ENCODE measurements at regions not wholly inside any gene's neighbourhood (a gene's known extent, or its start where the extent isn't known, plus 50 kb on each side); places are given as distances from the start of the nearest gene placed in this dataset.

- no peak for DNase-seq (ENCODE audit: low read depth in 3 of 3)
Measured at GRCh38 chr14:62253911-62254310, 491.7 kb downstream of the SNAPC1 start.

GRCh38 chr14:62269204-62269603 is 507.0 kb downstream of the SNAPC1 start:
- DNase-seq (ENCODE audit: low read depth in 3 of 3) = no peak

- DNase-seq (ENCODE audit: low read depth in 3 of 3) = no peak
Measured at GRCh38 chr14:62270236-62270635, 508.0 kb downstream of the SNAPC1 start.

GRCh38 chr14:62280366-62280765 is 518.1 kb downstream of the SNAPC1 start:
- no peak for DNase-seq (ENCODE audit: low read depth in 3 of 3)

- DNase-seq (ENCODE audit: low read depth in 3 of 3) = no peak
Measured at GRCh38 chr14:62283837-62284236, 521.6 kb downstream of the SNAPC1 start.

GRCh38 chr14:62289471-62289870 is 527.3 kb downstream of the SNAPC1 start:
- DNase-seq (ENCODE audit: low read depth in 3 of 3) = no peak

GRCh38 chr14:62301080-62301479 is 538.9 kb downstream of the SNAPC1 start:
- DNase-seq (ENCODE audit: low read depth in 3 of 3) = no peak

GRCh38 chr14:62301911-62302310 is 539.7 kb downstream of the SNAPC1 start:
- DNase-seq (ENCODE audit: low read depth in 3 of 3) = no peak

GRCh38 chr14:62303437-62303836 is 541.2 kb downstream of the SNAPC1 start:
- DNase-seq (ENCODE audit: low read depth in 3 of 3) = no peak

GRCh38 chr14:62304257-62304656 is 542.0 kb downstream of the SNAPC1 start:
- DNase-seq (ENCODE audit: low read depth in 3 of 3) = no peak

GRCh38 chr14:62307844-62308243 is 545.6 kb downstream of the SNAPC1 start:
- no peak for DNase-seq (ENCODE audit: low read depth in 3 of 3)

- no peak for DNase-seq (ENCODE audit: low read depth in 3 of 3)
Measured at GRCh38 chr14:62308316-62308715, 546.1 kb downstream of the SNAPC1 start.

- no peak for DNase-seq (ENCODE audit: low read depth in 3 of 3)
Measured at GRCh38 chr14:62308891-62309290, 546.7 kb downstream of the SNAPC1 start.

- no peak for DNase-seq (ENCODE audit: low read depth in 3 of 3)
Measured at GRCh38 chr14:62313212-62313611, 551.0 kb downstream of the SNAPC1 start.

- no peak for DNase-seq (ENCODE audit: low read depth in 3 of 3)
Measured at GRCh38 chr14:62314221-62314620, 552.0 kb downstream of the SNAPC1 start.

- no peak for DNase-seq (ENCODE audit: low read depth in 3 of 3)
Measured at GRCh38 chr14:62314871-62315270, 552.7 kb downstream of the SNAPC1 start.

- DNase-seq (ENCODE audit: low read depth in 3 of 3) = no peak
Measured at GRCh38 chr14:62315631-62316030, 553.4 kb downstream of the SNAPC1 start.

GRCh38 chr14:62322216-62322615 is 560.0 kb downstream of the SNAPC1 start:
- no peak for DNase-seq (ENCODE audit: low read depth in 3 of 3)

- DNase-seq (ENCODE audit: low read depth in 3 of 3) = no peak
Measured at GRCh38 chr14:62329427-62329826, 567.2 kb downstream of the SNAPC1 start.

- DNase-seq (ENCODE audit: low read depth in 3 of 3) = no peak
Measured at GRCh38 chr14:62347562-62348011, 585.4 kb downstream of the SNAPC1 start.

- no peak for DNase-seq (ENCODE audit: low read depth in 3 of 3)
Measured at GRCh38 chr14:62357362-62357761, 595.1 kb downstream of the SNAPC1 start.

GRCh38 chr14:62364161-62364560 is 601.9 kb downstream of the SNAPC1 start:
- no peak for DNase-seq (ENCODE audit: low read depth in 3 of 3)

- DNase-seq (ENCODE audit: low read depth in 3 of 3) = no peak
Measured at GRCh38 chr14:62364800-62365280, 602.6 kb downstream of the SNAPC1 start.

GRCh38 chr14:62369919-62370560 is 607.8 kb downstream of the SNAPC1 start:
- DNase-seq (ENCODE audit: low read depth in 3 of 3) = no peak
